ENCODE measurements at regions not wholly inside any gene's neighbourhood (a gene's known extent, or its start where the extent isn't known, plus 50 kb on each side); places are given as distances from the start of the nearest gene placed in this dataset.

DNA sequence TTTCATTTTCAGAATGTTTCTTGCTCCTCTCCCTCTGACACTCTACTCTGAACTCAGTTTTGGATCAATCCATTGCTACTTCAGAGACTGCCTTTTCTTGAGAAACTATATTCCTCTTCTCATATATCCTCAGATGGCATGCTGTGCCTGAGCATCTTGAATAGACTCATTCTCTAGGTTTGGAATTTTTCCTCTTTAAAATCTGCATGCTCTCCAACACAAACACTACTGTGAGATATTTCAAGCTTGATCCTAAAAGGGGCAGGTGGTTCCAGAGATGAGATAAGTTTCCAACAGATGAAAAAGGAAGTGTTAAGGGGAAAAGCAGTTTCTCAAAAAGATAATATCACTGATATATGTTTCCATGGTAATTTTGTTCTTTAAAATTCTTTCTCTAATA, 742.2 kb upstream of the EPHA6 start:
- TF ChIP-seq, protein P1, sequence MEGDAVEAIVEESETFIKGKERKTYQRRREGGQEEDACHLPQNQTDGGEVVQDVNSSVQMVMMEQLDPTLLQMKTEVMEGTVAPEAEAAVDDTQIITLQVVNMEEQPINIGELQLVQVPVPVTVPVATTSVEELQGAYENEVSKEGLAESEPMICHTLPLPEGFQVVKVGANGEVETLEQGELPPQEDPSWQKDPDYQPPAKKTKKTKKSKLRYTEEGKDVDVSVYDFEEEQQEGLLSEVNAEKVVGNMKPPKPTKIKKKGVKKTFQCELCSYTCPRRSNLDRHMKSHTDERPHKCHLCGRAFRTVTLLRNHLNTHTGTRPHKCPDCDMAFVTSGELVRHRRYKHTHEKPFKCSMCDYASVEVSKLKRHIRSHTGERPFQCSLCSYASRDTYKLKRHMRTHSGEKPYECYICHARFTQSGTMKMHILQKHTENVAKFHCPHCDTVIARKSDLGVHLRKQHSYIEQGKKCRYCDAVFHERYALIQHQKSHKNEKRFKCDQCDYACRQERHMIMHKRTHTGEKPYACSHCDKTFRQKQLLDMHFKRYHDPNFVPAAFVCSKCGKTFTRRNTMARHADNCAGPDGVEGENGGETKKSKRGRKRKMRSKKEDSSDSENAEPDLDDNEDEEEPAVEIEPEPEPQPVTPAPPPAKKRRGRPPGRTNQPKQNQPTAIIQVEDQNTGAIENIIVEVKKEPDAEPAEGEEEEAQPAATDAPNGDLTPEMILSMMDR (IDR thresholded peaks at IDR 0.05): no peak
- H3K9me3 ChIP-seq: no peaks in the 10 kb centered on the region
- no peaks in the 10 kb centered on the region for H3K27me3 ChIP-seq
- H3K36me3 ChIP-seq: no peaks in the 10 kb centered on the region
- no peak overlapping the region for H3K9ac ChIP-seq (ENCODE audit: low read depth in 2 of 2, low read length in 2 of 2)
- no peaks in the 10 kb centered on the region for H3K4me1 ChIP-seq
- no peak overlapping the region for H3K27ac ChIP-seq
- intact Hi-C loops (cut with DNase I): no loop called here
- DNase-seq: no peak
- no peak overlapping the region for H3K4me3 ChIP-seq

DNA sequence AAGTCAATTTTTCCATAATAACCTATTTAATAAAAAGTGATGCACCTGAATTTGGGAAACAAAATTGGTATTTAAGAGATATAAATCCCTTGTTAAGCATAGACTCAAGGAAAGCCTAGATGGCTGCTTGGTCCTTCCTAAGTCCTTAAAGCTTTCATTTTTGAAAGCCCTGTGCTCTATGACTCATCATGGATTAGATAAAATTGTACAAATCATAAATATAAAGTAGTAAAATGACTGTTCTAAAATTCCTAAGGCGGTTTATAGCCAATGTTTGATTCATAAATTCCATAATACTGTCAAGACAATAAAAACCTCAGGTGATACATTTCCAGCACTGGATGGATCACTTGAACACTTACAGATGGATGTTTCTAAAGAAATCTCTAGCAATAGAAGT, 730.8 kb upstream of the EPHA6 start:
- TF ChIP-seq, protein P1 (IDR thresholded peaks at IDR 0.05): no peak
- DNase-seq: no peak
- Histone ChIP-seq H3K4me1 (no peaks in the 10 kb centered on the region), H3K36me3 (no peaks in the 10 kb centered on the region), H3K9ac (ENCODE audit: low read depth in 2 of 2, low read length in 2 of 2) (no peak overlapping the region), H3K27me3 (no peaks in the 10 kb centered on the region), H3K9me3 (no peaks in the 10 kb centered on the region), H3K4me3 (no peak overlapping the region), H3K27ac (no peak overlapping the region)
- intact Hi-C loops (cut with DNase I): no loop called here

DNA sequence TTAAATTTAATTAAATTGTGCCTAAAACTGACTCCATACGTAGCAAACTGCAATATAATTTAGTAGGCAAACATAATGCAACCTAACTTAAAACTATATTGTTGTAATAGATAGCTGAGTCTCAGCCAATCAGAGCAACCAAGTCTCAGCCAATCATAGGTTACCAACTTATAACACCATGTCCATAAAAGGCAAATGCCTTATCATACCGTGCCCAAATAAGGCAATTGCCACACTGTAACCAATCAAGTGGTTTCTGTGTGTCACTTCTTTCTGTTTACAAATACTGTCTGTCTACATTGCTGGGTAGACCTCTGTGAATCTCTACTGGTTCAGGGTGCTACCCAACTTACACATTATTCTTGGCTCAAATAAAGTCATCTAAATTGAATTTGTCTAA, 728.4 kb upstream of the EPHA6 start:
- no peak overlapping the region for H3K9ac ChIP-seq (ENCODE audit: low read depth in 2 of 2, low read length in 2 of 2)
- no peaks in the 10 kb centered on the region for H3K4me1 ChIP-seq
- H3K27me3 ChIP-seq: no peaks in the 10 kb centered on the region
- H3K27ac ChIP-seq: no peak overlapping the region
- TF ChIP-seq, protein P1 (IDR thresholded peaks at IDR 0.05): no peak
- no peak for DNase-seq
- H3K9me3 ChIP-seq: no peaks in the 10 kb centered on the region
- intact Hi-C loops (cut with DNase I): no loop called here
- H3K36me3 ChIP-seq: no peaks in the 10 kb centered on the region
- H3K4me3 ChIP-seq: no peak overlapping the region

DNA sequence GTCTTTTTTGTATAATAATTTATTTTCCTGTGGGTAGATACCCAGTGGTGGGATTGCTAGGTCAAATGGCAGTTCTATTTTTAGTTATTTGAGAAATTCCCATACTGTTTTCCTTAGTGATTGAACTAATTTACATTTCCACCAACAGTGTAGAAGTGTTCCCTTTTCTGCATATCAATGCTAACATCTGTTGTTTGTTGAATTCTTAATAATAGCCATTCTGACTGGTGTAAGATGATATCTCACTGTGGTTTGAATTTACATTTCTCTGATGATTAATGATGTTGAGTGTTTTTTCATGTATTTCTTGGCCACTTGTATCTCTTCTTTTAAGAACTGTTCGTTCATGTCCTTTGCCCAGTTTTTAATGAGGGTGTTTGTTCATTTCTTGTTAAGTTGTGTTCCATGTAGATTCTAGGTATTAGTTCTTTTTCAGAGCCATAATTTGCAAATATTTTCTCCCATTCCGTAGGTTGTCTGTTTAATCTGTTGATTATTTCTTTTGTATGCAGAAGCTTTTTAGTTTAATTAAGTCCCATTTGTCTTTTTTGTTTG, 713.3 kb upstream of the EPHA6 start:
- intact Hi-C loops (cut with DNase I): no loop called here
- H3K4me3 ChIP-seq: no peak overlapping the region
- H3K9me3 ChIP-seq: no peaks in the 10 kb centered on the region
- TF ChIP-seq, protein P1 (IDR thresholded peaks at IDR 0.05): no peak
- H3K27ac ChIP-seq: no peak overlapping the region
- no peak for DNase-seq
- H3K4me1 ChIP-seq: no peaks in the 10 kb centered on the region
- H3K27me3 ChIP-seq: no peaks in the 10 kb centered on the region
- no peaks in the 10 kb centered on the region for H3K36me3 ChIP-seq
- no peak overlapping the region for H3K9ac ChIP-seq (ENCODE audit: low read depth in 2 of 2, low read length in 2 of 2)

DNA sequence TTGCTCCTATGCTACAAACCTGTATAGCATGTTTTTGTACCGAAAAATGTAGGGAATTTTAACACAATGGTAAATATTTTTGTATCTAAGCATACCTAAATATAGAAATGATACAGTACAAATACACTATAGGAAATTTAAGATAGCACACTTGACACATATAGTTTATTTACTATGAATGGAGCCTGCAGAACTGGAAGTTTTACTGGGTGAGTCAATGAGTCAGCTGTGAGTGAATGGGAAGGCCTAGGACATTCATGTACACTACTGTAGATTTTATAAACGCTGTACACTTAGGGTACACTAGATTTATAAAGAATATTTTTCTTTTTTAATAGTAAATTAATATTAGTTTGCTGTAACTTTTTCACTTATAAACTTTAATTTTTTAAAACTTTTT, 707.7 kb upstream of the EPHA6 start:
- no peak overlapping the region for H3K9ac ChIP-seq (ENCODE audit: low read depth in 2 of 2, low read length in 2 of 2)
- intact Hi-C loops (cut with DNase I): no loop called here
- H3K9me3 ChIP-seq: no peaks in the 10 kb centered on the region
- H3K36me3 ChIP-seq: no peaks in the 10 kb centered on the region
- no peak for DNase-seq
- H3K4me3 ChIP-seq: no peak overlapping the region
- H3K27me3 ChIP-seq: no peaks in the 10 kb centered on the region
- TF ChIP-seq, protein P1 (IDR thresholded peaks at IDR 0.05): no peak
- H3K4me1 ChIP-seq: no peaks in the 10 kb centered on the region
- no peak overlapping the region for H3K27ac ChIP-seq
